NOMO-1 treated with dmso at 0.1 percent for 144 hours (cell line): ENCODE measurements at regions not wholly inside any gene's neighbourhood (a gene's known extent, or its start where the extent isn't known, plus 50 kb on each side); places are given as distances from the start of the nearest gene placed in this dataset.
"Not testable (repeated sequence)": the region's sequence is repeated elsewhere in the genome, so short reads cannot be mapped to it uniquely, and the experiment has no call there.

Source experiments
- DNase-seq: peaks from one replicate; lab custom pipeline; 2025; ENCODE audit not compliant: unreplicated experiment; lab: John Stamatoyannopoulos, UW

GRCh38 chr16:48740964-48741363 lies 131.0 kb upstream of the N4BP1 start:
- DNase-seq, result no peak

GRCh38 chr16:48734220-48734619 lies 124.2 kb upstream of the N4BP1 start:
- no peak for DNase-seq

- no peak for DNase-seq
Observed at GRCh38 chr16:48704710-48705109, 94.7 kb upstream of the N4BP1 start.

GRCh38 chr16:48687421-48688038 lies 77.5 kb upstream of the N4BP1 start:
- peak; percentile 65 for DNase-seq

GRCh38 chr16:48684148-48684547 lies 74.2 kb upstream of the N4BP1 start:
- DNase-seq, result no peak

- DNase-seq, result no peak
Observed at GRCh38 chr16:48682971-48683370, 73.0 kb upstream of the N4BP1 start.

GRCh38 chr16:48681520-48681919 lies 71.5 kb upstream of the N4BP1 start:
- no peak for DNase-seq

- no peak for DNase-seq
Observed at GRCh38 chr16:48680881-48681280, 70.9 kb upstream of the N4BP1 start.

- DNase-seq, result no peak
Observed at GRCh38 chr16:48676836-48677235, 66.9 kb upstream of the N4BP1 start.

- not testable (repeated sequence) for DNase-seq
Observed at GRCh38 chr16:48668184-48668583, 58.2 kb upstream of the N4BP1 start.

- DNase-seq, result no peak
Observed at GRCh38 chr16:48659940-48660339, 50.0 kb upstream of the N4BP1 start.
